Mammary epithelial cell (primary cell): ENCODE measurements at regions not wholly inside any gene's neighbourhood (a gene's known extent, or its start where the extent isn't known, plus 50 kb on each side); places are given as distances from the start of the nearest gene placed in this dataset.

Experiments
- CTCF ChIP-seq, 2 donors: IDR thresholded peaks in 1 of 2; conservative IDR thresholded peaks in 1 of 2; 2 replicates each; pipeline ENCODE4 v1.5.1; 2011 to 2012; ENCODE audit warnings: inconsistent platforms in 2 of 2, low read length in 2 of 2, mild to moderate bottlenecking in 2 of 2, control low read depth in 1 of 2, low read depth in 1 of 2; ENCODE audit not compliant: insufficient read depth in 1 of 2; ENCODE audit errors: extremely low read depth in 1 of 2
- EZH2 ChIP-seq: IDR thresholded peaks from 2 replicates; pipeline ENCODE4 v1.6.1; 2012; ENCODE audit warnings: low read length, inconsistent platforms, borderline replicate concordance

- TF ChIP-seq EZH2 (no peak), CTCF (conservative IDR thresholded peaks at IDR 0.05 in 1 of 2, IDR thresholded peaks at IDR 0.05 in 1 of 2; ENCODE audit: extremely low read depth in 1 of 2, insufficient read depth in 1 of 2, low read depth in 1 of 2, low read length in 2 of 2) (no peak)
Observed at GRCh38 chr10:85124603-85125051, 796.2 kb downstream of the CCSER2 start.
